ENCODE measurements at regions not wholly inside any gene's neighbourhood (a gene's known extent, or its start where the extent isn't known, plus 50 kb on each side); places are given as distances from the start of the nearest gene placed in this dataset.

GRCh38 chr10:90204131-90204955 is 503.0 kb downstream of the KIF20B start:
- no peak for TF ChIP-seq CTCF (IDR thresholded peaks at IDR 0.05)
- TF ChIP-seq POLR2A (IDR thresholded peaks at IDR 0.05): no peak
